HG03095 (cell line): ENCODE measurements at regions not wholly inside any gene's neighbourhood (a gene's known extent, or its start where the extent isn't known, plus 50 kb on each side); places are given as distances from the start of the nearest gene placed in this dataset.
"Not testable (repeated sequence)": the region's sequence is repeated elsewhere in the genome, so short reads cannot be mapped to it uniquely, and the experiment has no call there.

Experiments used
- ATAC-seq: cut with Tn5 transposase; IDR thresholded peaks from one replicate; pipeline ENCODE4 v1.9.1; 2021; ENCODE audit warnings: moderate library complexity; ENCODE audit not compliant: unreplicated experiment

GRCh38 chr4:187695531-187695930 lies 300.0 kb upstream of the ZFP42 start:
- ATAC-seq: not testable (repeated sequence)

- no peak for ATAC-seq
Measured at GRCh38 chr4:187711586-187711985, 284.0 kb upstream of the ZFP42 start.

- ATAC-seq: no peak
Measured at GRCh38 chr4:187714957-187715356, 280.6 kb upstream of the ZFP42 start.

DNA sequence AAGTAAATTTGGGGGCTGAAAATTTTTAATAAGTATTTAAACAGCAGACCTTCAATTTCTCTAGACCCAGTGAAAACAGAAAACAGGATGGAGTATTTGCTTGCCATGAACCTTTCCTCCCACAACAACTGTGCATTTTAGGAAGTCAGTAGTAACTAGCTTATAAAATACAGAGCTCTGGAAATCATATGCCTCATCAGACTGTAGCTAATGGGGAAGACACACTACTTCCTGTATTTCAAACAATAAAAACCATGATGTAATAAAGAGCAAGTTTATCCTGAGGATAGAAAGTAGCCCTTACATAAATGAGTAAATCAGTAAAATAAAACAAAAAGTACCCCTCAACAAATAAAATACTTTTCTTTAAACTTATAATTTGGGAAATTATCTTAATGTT lies 280.1 kb upstream of the ZFP42 start:
- ATAC-seq: no peak

DNA sequence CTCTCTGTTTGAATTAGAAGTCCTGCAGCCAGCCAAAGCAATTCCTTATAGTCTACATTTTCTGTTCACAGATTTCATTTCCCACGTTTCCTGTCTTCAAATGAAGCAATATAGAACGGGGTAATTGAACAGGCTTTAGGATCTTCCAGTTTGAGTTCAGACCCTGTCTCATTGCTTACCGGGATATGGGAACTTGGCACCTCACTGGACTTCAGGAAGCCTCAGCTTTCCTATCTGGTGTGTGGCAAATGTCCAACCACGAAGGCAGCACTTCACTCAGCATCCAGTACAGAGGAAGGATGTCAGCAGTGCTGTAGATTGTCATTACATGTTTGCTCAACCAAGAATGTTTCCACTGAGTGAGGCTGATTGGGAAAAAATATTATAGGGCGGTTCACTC lies 271.1 kb upstream of the ZFP42 start:
- no peak for ATAC-seq

- ATAC-seq: no peak
Measured at GRCh38 chr4:187726485-187726884, 269.1 kb upstream of the ZFP42 start.

- no peak for ATAC-seq
Measured at GRCh38 chr4:187732524-187732923, 263.0 kb upstream of the ZFP42 start.

- no peak for ATAC-seq
Measured at GRCh38 chr4:187739771-187740170, 255.8 kb upstream of the ZFP42 start.

- no peak for ATAC-seq
Measured at GRCh38 chr4:187744911-187745310, 250.7 kb upstream of the ZFP42 start.

GRCh38 chr4:187750652-187751051 lies 244.9 kb upstream of the ZFP42 start:
- not testable (repeated sequence) for ATAC-seq

DNA sequence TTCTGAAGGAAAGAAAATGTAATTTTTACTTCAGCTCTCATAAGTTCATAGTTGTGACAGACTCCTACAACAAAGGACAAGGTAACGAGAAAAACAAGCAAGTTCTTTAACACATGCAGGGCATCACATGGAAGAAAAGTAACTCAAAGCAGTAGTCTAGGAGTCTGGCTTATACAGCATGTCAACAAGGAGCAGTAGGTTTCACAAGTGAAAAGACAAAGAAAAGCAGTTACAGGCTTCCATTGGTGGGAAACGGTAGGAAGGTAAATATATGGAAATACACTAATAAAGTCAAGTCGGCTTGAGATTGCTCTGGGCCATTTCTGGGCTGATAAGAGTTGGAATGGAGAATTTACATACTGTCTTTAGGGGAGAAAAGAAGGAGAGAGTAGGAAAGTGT lies 228.4 kb upstream of the ZFP42 start:
- ATAC-seq: no peak

DNA sequence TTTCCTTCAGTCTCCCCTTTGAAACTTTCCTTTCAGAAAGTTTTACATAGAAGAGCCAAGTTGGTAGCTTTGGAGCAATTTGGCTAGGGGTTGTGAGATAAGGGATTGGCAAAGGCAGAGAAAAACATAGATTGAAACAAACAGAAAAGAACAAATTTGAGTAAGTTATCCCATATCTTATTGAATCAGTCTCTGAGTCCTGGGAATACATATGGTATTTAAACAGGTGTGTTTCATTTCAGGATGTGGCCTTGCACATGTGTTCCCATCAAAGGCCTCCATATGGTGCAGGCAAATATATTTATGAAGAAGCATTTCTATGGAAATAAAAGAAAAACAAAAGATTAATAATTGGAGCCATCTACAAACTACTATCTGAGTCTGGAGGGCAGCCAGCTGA lies 227.9 kb upstream of the ZFP42 start:
- ATAC-seq: no peak

DNA sequence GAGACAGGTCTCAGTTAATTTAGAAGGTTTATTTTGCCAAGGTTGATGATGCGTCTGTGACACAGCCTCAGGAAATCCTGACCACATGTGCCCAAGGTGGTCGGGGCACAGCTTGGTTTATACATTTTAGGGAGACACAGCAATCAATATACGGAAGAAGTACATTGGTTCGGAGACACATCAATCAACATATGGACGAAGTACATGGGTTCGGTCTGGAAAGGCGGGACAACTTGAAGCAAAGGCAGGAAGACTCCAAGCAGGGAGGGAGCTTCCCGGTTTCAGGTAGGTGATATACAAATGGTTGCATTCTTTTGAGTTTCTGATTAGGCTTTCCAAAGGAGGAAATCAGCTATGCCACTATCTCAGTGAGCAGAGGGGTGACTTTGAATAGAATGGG lies 225.2 kb upstream of the ZFP42 start:
- ATAC-seq: no peak

GRCh38 chr4:187777954-187778353 lies 217.6 kb upstream of the ZFP42 start:
- no peak for ATAC-seq

DNA sequence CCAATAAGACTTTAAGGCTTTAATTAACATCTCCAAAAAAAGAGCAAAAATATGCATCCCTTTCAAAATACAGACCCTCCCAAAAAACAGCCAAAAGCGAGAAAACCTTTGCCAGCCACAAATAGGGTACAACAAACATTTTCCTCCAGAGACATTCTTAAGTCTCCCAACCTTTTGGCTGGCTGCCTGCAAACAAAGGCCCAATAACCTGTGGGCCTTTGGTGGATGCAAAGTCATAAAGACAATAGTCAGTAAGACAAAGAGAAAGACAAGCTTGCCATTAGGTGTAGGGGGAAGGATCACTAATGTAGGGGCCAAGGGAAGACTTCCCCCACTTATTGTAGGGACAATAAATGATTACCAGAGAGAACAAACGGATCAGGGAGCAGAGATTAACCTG lies 215.5 kb upstream of the ZFP42 start:
- no peak for ATAC-seq

GRCh38 chr4:187782286-187782824 lies 213.2 kb upstream of the ZFP42 start:
- no peak for ATAC-seq

DNA sequence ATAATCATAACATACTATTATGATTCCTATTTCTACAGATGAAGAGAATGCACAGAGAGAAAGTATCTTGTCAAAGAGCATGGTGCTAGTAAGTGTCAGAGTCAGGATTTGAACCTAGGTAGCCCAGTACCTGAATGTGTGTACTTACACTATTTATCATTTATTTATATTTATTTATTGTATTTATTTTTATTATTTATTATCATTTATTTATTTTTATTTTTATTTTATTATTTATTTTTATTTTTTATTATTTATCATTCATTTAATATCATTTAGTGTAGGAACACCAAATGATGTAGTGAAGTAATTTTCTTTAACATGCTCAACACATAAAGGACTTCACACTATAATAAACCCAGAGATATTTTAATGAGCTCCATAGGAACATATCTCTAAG lies 209.4 kb upstream of the ZFP42 start:
- no peak for ATAC-seq

GRCh38 chr4:187789078-187789477 lies 206.5 kb upstream of the ZFP42 start:
- ATAC-seq: no peak

DNA sequence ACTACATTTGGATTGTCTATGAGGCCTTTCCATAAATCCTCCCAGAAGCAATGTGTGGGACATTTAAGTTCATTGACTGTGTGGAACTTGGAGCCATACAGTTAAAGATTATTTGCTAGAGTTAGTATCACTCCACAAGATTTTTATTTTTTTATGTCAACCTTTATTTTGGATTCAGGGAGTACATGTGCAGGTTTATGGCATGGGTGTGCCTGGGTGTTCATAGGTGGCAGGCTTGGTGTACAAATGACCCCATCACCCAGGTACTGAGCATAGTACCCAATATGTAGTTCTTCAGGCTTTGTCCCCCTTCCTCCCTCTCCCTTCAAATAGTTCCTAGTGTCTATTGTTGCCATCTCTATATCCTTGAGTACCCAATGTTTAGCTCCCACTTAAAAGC lies 199.8 kb upstream of the ZFP42 start:
- ATAC-seq: no peak

DNA sequence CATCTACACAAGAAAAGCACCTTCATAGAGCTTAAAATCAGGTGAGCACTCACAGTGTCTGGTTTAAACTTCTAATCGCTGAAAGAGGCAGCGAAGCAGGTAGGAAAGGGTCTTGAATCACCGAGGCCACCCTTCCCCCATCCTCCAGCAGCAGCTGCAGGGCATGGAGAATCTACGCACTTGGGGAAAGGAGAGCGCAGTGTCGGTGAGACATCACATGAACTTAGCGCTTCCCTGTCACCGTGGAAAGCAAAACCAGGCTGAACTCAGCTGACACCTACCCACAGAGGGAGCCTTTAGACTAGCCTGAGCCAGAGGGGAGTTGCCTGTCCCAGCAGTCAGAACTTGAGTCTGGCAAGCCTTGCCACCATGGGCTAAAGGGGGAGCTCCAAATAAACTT lies 197.2 kb upstream of the ZFP42 start:
- ATAC-seq: no peak

GRCh38 chr4:187799735-187800134 lies 195.8 kb upstream of the ZFP42 start:
- no peak for ATAC-seq

- ATAC-seq: no peak
Measured at GRCh38 chr4:187811591-187811990, 184.0 kb upstream of the ZFP42 start.

DNA sequence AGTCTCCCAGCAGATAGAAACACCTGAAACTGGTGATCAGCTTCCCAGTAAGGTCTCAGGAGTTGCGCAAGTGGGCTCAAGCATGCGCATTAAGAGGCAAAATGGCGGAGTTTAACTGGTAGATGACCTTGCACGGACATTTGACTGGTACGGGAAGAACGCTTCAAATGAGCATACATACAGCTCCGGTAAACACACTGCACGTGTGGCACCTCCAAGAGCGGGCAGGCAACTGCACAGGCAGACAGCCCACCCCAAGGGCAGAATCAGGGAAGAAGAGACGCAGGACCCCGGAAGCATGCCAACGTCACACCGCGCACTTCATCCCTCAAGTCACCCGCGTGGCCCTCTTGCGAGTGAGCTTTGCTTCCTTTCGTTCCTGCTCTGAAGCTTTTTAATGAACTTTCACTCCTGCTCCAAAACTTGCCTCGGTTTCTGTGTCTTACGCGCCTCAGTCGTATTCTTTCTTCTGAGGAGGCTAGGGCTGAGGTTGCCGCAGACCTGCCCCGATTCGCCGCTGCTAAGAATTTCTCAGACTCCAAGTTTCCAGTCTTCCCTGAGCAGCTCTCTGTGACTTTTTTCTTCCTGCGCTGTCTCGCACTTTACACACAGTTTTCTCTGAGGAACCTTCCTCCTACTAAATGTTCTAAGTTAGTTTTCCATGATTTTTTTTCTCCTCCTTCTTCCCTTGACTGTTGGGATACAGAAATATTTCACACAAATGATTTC lies 180.7 kb upstream of the ZFP42 start:
- ATAC-seq: no peak
